ENCODE measurements at regions not wholly inside any gene's neighbourhood (a gene's known extent, or its start where the extent isn't known, plus 50 kb on each side); places are given as distances from the start of the nearest gene placed in this dataset.

DNA sequence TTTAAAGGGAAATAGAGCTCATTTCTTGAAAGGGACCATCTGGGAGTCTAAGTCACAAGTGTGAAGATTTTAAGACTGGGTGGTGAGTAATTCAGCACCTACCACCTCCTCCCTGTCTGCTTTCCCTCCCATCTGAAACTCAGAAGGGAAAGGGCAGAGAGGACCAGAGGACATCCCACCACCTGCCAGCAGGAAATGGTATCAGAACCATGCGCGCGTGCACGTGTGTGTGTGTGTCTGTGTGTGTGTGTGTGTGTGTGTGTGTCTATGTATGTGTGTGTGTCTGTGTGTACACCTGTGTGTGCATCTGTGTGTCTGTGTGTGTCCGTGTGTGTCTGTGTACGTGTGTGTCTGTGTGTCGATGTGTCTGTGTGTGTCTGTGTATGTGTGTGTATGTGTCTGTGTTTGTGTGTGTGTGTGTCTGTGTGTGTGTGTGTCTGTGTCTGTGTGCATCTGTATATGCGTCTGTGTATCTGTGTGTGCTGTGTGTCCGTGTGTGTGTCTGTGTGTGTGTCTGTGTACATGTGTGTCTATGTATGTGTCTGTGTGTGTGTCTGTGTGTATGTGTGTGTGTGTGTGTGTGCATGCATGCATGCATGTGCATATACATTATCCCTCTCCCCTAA lies 76.8 kb downstream of the ZFP36L2 start:
- Histone ChIP-seq H3K4me1 (ENCODE audit: control insufficient read depth, extremely low read depth, insufficient read depth, low read length) (no peaks in the 10 kb centered on the region), H3K27me3 (ENCODE audit: control insufficient read depth, insufficient read depth, low read length) (no peaks in the 10 kb centered on the region), H4K20me1 (ENCODE audit: control insufficient read depth, extremely low read depth, insufficient read depth, low read length) (no peaks in the 10 kb centered on the region), H3K79me2 (ENCODE audit: control insufficient read depth, insufficient read depth, low read length) (no peaks in the 10 kb centered on the region), H3K4me2 (ENCODE audit: extremely low read depth, insufficient read depth, low read length) (no peak overlapping the region), H2AFZ (ENCODE audit: low read length) (no peak overlapping the region), H3K9ac (ENCODE audit: insufficient read depth, low read length) (no peak overlapping the region), H3K27ac (ENCODE audit: insufficient read depth, low read length) (no peak overlapping the region), H3K4me3 (replicated peaks in 1 of 4; ENCODE audit: control extremely low read depth in 1 of 4, insufficient read depth in 1 of 4, low read depth in 3 of 4, low read length in 4 of 4) (no peak overlapping the region), H3K9me3 (ENCODE audit: control insufficient read depth, insufficient read depth, low read depth, low read length) (no peaks in the 10 kb centered on the region), H3K36me3 (ENCODE audit: control insufficient read depth, insufficient read depth, low read length) (no peaks in the 10 kb centered on the region)
- TF ChIP-seq EZH2 (IDR thresholded peaks at IDR 0.05; ENCODE audit: low read length, missing control alignments): no peak
- TF ChIP-seq, protein P1, sequence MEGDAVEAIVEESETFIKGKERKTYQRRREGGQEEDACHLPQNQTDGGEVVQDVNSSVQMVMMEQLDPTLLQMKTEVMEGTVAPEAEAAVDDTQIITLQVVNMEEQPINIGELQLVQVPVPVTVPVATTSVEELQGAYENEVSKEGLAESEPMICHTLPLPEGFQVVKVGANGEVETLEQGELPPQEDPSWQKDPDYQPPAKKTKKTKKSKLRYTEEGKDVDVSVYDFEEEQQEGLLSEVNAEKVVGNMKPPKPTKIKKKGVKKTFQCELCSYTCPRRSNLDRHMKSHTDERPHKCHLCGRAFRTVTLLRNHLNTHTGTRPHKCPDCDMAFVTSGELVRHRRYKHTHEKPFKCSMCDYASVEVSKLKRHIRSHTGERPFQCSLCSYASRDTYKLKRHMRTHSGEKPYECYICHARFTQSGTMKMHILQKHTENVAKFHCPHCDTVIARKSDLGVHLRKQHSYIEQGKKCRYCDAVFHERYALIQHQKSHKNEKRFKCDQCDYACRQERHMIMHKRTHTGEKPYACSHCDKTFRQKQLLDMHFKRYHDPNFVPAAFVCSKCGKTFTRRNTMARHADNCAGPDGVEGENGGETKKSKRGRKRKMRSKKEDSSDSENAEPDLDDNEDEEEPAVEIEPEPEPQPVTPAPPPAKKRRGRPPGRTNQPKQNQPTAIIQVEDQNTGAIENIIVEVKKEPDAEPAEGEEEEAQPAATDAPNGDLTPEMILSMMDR (conservative IDR thresholded peaks at IDR 0.05 in 1 of 2, IDR thresholded peaks at IDR 0.05 in 1 of 2; ENCODE audit: low read depth in 1 of 2, low read length in 2 of 2): no peak
- DNase-seq (ENCODE audit: low read depth in 2 of 2): no peak

DNA sequence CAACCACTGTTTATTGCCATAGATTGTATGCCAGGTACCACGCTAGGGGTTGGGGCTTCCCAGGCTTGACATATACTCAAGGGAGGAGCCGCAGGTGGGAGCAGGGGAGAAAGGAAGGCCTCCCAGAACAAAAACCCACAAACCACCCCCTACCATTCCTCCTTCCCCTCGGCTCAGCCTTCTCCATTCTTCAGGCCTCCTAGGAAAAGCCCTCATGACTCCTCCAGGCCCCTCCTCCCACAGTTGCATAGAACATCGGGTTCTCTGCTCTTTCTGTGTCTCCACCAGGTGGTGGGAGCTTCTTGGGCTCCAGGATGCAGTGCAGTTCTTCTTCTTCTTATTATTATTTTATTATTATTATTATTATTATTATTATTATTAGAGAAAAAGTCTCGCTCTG lies 80.3 kb downstream of the ZFP36L2 start:
- no peak for TF ChIP-seq EZH2 (IDR thresholded peaks at IDR 0.05; ENCODE audit: low read length, missing control alignments)
- TF ChIP-seq, protein P1 (conservative IDR thresholded peaks at IDR 0.05 in 1 of 2, IDR thresholded peaks at IDR 0.05 in 1 of 2; ENCODE audit: low read depth in 1 of 2, low read length in 2 of 2): peak in 1 of 2 donors; percentile 2
- Histone ChIP-seq H3K36me3 (ENCODE audit: control insufficient read depth, insufficient read depth, low read length) (no peaks in the 10 kb centered on the region), H3K27me3 (ENCODE audit: control insufficient read depth, insufficient read depth, low read length) (no peaks in the 10 kb centered on the region), H2AFZ (ENCODE audit: low read length) (no peak overlapping the region), H4K20me1 (ENCODE audit: control insufficient read depth, extremely low read depth, insufficient read depth, low read length) (no peaks in the 10 kb centered on the region), H3K4me2 (ENCODE audit: extremely low read depth, insufficient read depth, low read length) (no peak overlapping the region), H3K4me3 (replicated peaks in 1 of 4; ENCODE audit: control extremely low read depth in 1 of 4, insufficient read depth in 1 of 4, low read depth in 3 of 4, low read length in 4 of 4) (no peak overlapping the region), H3K9me3 (ENCODE audit: control insufficient read depth, insufficient read depth, low read depth, low read length) (no peaks in the 10 kb centered on the region), H3K4me1 (ENCODE audit: control insufficient read depth, extremely low read depth, insufficient read depth, low read length) (no peaks in the 10 kb centered on the region), H3K27ac (ENCODE audit: insufficient read depth, low read length) (no peak overlapping the region), H3K9ac (ENCODE audit: insufficient read depth, low read length) (no peak overlapping the region), H3K79me2 (ENCODE audit: control insufficient read depth, insufficient read depth, low read length) (no peaks in the 10 kb centered on the region)
- no peak for DNase-seq (ENCODE audit: low read depth in 2 of 2)

DNA sequence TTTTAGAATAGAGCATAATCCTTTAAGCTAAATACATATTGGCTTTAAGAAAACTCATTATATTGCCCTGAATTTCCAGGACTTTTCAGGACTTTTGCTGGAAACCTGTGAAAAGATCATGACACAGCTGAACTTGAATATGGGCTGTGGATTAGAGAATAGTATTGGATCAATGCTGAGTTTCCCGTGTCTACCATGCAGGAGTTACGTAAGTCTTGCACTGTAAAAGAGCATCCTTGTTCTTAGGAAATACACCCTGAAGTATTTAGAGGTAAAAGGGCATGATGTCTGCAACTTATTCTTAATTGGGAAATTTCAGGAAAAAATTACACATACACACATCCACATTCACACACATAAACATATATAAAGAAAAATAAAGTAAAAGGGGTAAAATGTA lies 82.1 kb downstream of the ZFP36L2 start:
- no peak overlapping the region for H3K9ac ChIP-seq (ENCODE audit: insufficient read depth, low read length)
- H3K27ac ChIP-seq (ENCODE audit: insufficient read depth, low read length): no peak overlapping the region
- no peak overlapping the region for H3K4me3 ChIP-seq (replicated peaks in 1 of 4; ENCODE audit: control extremely low read depth in 1 of 4, insufficient read depth in 1 of 4, low read depth in 3 of 4, low read length in 4 of 4)
- no peak overlapping the region for H2AFZ ChIP-seq (ENCODE audit: low read length)
- H3K9me3 ChIP-seq (ENCODE audit: control insufficient read depth, insufficient read depth, low read depth, low read length): no peaks in the 10 kb centered on the region
- H3K4me1 ChIP-seq (ENCODE audit: control insufficient read depth, extremely low read depth, insufficient read depth, low read length): peaks cover 12% of the 10 kb centered on the region
- H3K36me3 ChIP-seq (ENCODE audit: control insufficient read depth, insufficient read depth, low read length): no peaks in the 10 kb centered on the region
- DNase-seq (ENCODE audit: low read depth in 2 of 2): peak in 1 of 2 donors; percentile 72
- no peaks in the 10 kb centered on the region for H4K20me1 ChIP-seq (ENCODE audit: control insufficient read depth, extremely low read depth, insufficient read depth, low read length)
- H3K79me2 ChIP-seq (ENCODE audit: control insufficient read depth, insufficient read depth, low read length): no peaks in the 10 kb centered on the region
- no peaks in the 10 kb centered on the region for H3K27me3 ChIP-seq (ENCODE audit: control insufficient read depth, insufficient read depth, low read length)
- TF ChIP-seq, protein P1 (conservative IDR thresholded peaks at IDR 0.05 in 1 of 2, IDR thresholded peaks at IDR 0.05 in 1 of 2; ENCODE audit: low read depth in 1 of 2, low read length in 2 of 2): no peak
- no peak for TF ChIP-seq EZH2 (IDR thresholded peaks at IDR 0.05; ENCODE audit: low read length, missing control alignments)
- H3K4me2 ChIP-seq (ENCODE audit: extremely low read depth, insufficient read depth, low read length): no peak overlapping the region

Data from fibroblast of lung (primary cell).